Trophoblast cell (in vitro differentiated cells and primary cell): ENCODE measurements at regions not wholly inside any gene's neighbourhood (a gene's known extent, or its start where the extent isn't known, plus 50 kb on each side); places are given as distances from the start of the nearest gene placed in this dataset.

Experiments used
- DNase-seq, 2 donors: peaks; one replicate each; pipeline ENCODE4 v3.0.0-alpha.2; 2016
- H2AFZ ChIP-seq: 2 replicates; pipeline ENCODE4 v1.6.1; 2013; ENCODE audit warnings: low read length, moderate library complexity, mild to moderate bottlenecking; ENCODE audit not compliant: insufficient read depth, poor library complexity
- H2AK5ac ChIP-seq: 2 replicates; pipeline ENCODE4 v1.6.1; 2013; ENCODE audit warnings: mild to moderate bottlenecking, low read length
- H2BK120ac ChIP-seq: 2 replicates; pipeline ENCODE4 v1.6.1; 2013; ENCODE audit warnings: low read length, mild to moderate bottlenecking, moderate library complexity; ENCODE audit not compliant: insufficient read depth, poor library complexity
- H2BK12ac ChIP-seq: 2 replicates; pipeline ENCODE4 v1.6.1; 2013; ENCODE audit warnings: mild to moderate bottlenecking, low read length, moderate library complexity
- H2BK5ac ChIP-seq: 2 replicates; pipeline ENCODE4 v1.6.1; 2013; ENCODE audit warnings: low read length, low read depth, moderate library complexity, mild to moderate bottlenecking; ENCODE audit not compliant: poor library complexity
- H3K14ac ChIP-seq: 2 replicates; pipeline ENCODE4 v1.6.1; 2013; ENCODE audit warnings: mild to moderate bottlenecking, low read length
- H3K18ac ChIP-seq: 2 replicates; pipeline ENCODE4 v1.6.1; 2013; ENCODE audit warnings: mild to moderate bottlenecking, low read length
- H3K23ac ChIP-seq: 2 replicates; pipeline ENCODE4 v1.6.1; 2013; ENCODE audit warnings: low read length
- H3K27ac ChIP-seq: 2 replicates; pipeline ENCODE4 v1.5.1; 2013; ENCODE audit warnings: low read depth, mild to moderate bottlenecking, inconsistent platforms, low read length, moderate library complexity
- H3K27me3 ChIP-seq: 2 replicates; pipeline ENCODE4 v1.6.1; 2013; ENCODE audit warnings: inconsistent platforms, mild to moderate bottlenecking, low read length, moderate library complexity; ENCODE audit not compliant: insufficient read depth
- H3K36me3 ChIP-seq, 2 experiments: 1 replicate in 1 of 2; 2 replicates in 1 of 2; pipeline ENCODE4 v1.6.1; 2013; ENCODE audit warnings: low read length in 2 of 2, mild to moderate bottlenecking in 2 of 2, moderate library complexity in 1 of 2; ENCODE audit not compliant: insufficient read depth in 2 of 2, control insufficient read depth in 1 of 2
- H3K4ac ChIP-seq: 2 replicates; pipeline ENCODE4 v1.6.1; 2013; ENCODE audit warnings: low read depth, mild to moderate bottlenecking, low read length, moderate library complexity
- H3K4me1 ChIP-seq, 2 experiments: 1 replicate in 1 of 2; 2 replicates in 1 of 2; pipeline ENCODE4 v1.6.1; 2013; ENCODE audit warnings: low read length in 2 of 2, mild to moderate bottlenecking in 2 of 2, moderate library complexity in 1 of 2; ENCODE audit not compliant: insufficient read depth in 2 of 2, control insufficient read depth in 1 of 2
- H3K4me2 ChIP-seq: 2 replicates; pipeline ENCODE4 v1.6.1; 2013; ENCODE audit warnings: inconsistent platforms, mild to moderate bottlenecking, low read length, moderate library complexity
- H3K4me3 ChIP-seq: 2 replicates; pipeline ENCODE4 v1.5.1; 2013; ENCODE audit warnings: mild to moderate bottlenecking, low read depth, low read length, inconsistent platforms
- H3K79me1 ChIP-seq: one replicate; pipeline ENCODE4 v1.6.1; 2013; ENCODE audit warnings: low read length
- H3K79me2 ChIP-seq: 2 replicates; pipeline ENCODE4 v1.6.1; 2013; ENCODE audit warnings: low read length, mild to moderate bottlenecking; ENCODE audit not compliant: control insufficient read depth, insufficient read depth, poor library complexity
- H3K9ac ChIP-seq: 2 replicates; pipeline ENCODE4 v1.6.1; 2013; ENCODE audit warnings: mild to moderate bottlenecking, low read length
- H3K9me3 ChIP-seq: 2 replicates; pipeline ENCODE4 v1.6.1; 2013; ENCODE audit warnings: low read depth, mild to moderate bottlenecking, control low read depth, inconsistent platforms, low read length; ENCODE audit not compliant: insufficient read depth
- H4K12ac ChIP-seq: 2 replicates; pipeline ENCODE4 v1.6.1; 2013; ENCODE audit warnings: low read depth, mild to moderate bottlenecking, low read length, moderate library complexity
- H4K8ac ChIP-seq: 2 replicates; pipeline ENCODE4 v1.6.1; 2013; ENCODE audit warnings: low read depth, mild to moderate bottlenecking, low read length, moderate library complexity
- H4K91ac ChIP-seq: one replicate; pipeline ENCODE4 v1.6.1; 2013; ENCODE audit warnings: low read depth, mild to moderate bottlenecking, low read length, moderate library complexity
- WGBS: extraction: QIAGEN DNeasy Blood & Tissue Kit; methylation state at CpG from one replicate; pipeline ENCODE4 v1.1.7; 2013; ENCODE audit warnings: missing lambda C conversion rate; ENCODE audit not compliant: insufficient read length, insufficient coverage; ENCODE audit errors: extremely low coverage; 5-methylcytosine and 5-hydroxymethylcytosine counted together

GRCh38 chr1:116273042-116273783, 99.8 kb upstream of the ATP1A1 start:
- Histone ChIP-seq H3K4me3 (no peak overlapping the region), H2BK12ac (no peak overlapping the region), H3K4me1 (no peaks in the 10 kb centered on the region), H2BK120ac (no peak overlapping the region), H3K18ac (no peak overlapping the region), H3K27me3 (no peaks in the 10 kb centered on the region), H3K4ac (no peak overlapping the region), H2BK5ac (no peak overlapping the region), H3K9me3 (peaks cover 1% of the 10 kb centered on the region), H3K27ac (no peak overlapping the region), H3K4me2 (no peak overlapping the region), H3K36me3 (no peaks in the 10 kb centered on the region), H4K12ac (no peak overlapping the region), H3K79me2 (no peaks in the 10 kb centered on the region), H2AFZ (no peak overlapping the region), H3K14ac (no peak overlapping the region), H3K9ac (no peak overlapping the region), H3K23ac (no peak overlapping the region), H3K79me1 (no peaks in the 10 kb centered on the region), H4K8ac (no peak overlapping the region), H4K91ac (no peak overlapping the region), H2AK5ac (no peak overlapping the region)
- no peak for DNase-seq
- no CpG with 5 or more reads among the region's 8 CpGs for WGBS

GRCh38 chr1:116276532-116276931, 96.5 kb upstream of the ATP1A1 start:
- H3K9ac ChIP-seq, result no peak overlapping the region
- no peak overlapping the region for H3K23ac ChIP-seq
- no peak overlapping the region for H3K4me3 ChIP-seq
- H2BK120ac ChIP-seq, result no peak overlapping the region
- H3K36me3 ChIP-seq, result no peaks in the 10 kb centered on the region
- WGBS, result no CpG with 5 or more reads among the region's 7 CpGs
- no peaks in the 10 kb centered on the region for H3K79me1 ChIP-seq
- H4K8ac ChIP-seq, result no peak overlapping the region
- no peak overlapping the region for H3K4me2 ChIP-seq
- no peak overlapping the region for H2BK5ac ChIP-seq
- H3K27ac ChIP-seq, result no peak overlapping the region
- no peaks in the 10 kb centered on the region for H3K79me2 ChIP-seq
- no peak overlapping the region for H2AK5ac ChIP-seq
- H4K91ac ChIP-seq, result no peak overlapping the region
- H3K4ac ChIP-seq, result no peak overlapping the region
- no peaks in the 10 kb centered on the region for H3K27me3 ChIP-seq
- H3K4me1 ChIP-seq, result no peaks in the 10 kb centered on the region
- H3K9me3 ChIP-seq, result peaks cover 1% of the 10 kb centered on the region
- H4K12ac ChIP-seq, result no peak overlapping the region
- H3K14ac ChIP-seq, result no peak overlapping the region
- no peak overlapping the region for H3K18ac ChIP-seq
- no peak for DNase-seq
- H2AFZ ChIP-seq, result no peak overlapping the region
- no peak overlapping the region for H2BK12ac ChIP-seq

DNA sequence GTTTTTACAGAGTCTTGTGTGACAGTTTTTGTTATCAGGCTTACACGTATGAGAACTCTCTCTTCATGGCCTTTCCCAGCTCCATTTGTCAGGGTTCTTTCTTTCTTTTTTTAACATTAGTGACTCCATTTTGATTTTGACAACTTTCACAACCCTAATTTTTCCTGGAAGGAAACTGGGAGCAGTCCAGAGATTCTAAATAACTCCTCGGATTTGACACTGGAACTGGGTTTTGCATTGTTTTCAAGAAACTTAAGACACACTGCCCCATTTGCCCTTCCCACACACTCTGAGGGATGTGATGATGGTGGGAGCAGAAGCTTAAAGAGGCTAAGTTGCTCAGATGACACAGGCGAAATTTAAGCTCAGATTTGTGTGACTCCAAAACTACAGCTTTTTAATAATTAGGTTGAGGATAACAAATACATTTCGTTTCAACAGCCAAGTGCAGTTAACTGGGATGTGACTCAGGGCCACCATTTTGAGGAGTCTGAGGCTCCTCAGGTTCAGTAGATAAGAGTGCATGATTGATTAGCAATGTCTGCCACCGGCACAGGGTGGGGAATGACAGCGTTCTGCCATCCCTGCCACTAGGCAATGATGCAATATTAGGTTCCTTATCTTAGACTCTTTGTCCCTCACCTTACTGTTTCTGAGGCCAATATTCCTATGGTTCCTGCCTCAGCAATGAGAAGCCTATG, 95.1 kb upstream of the ATP1A1 start:
- Histone ChIP-seq H3K4me1 (no peaks in the 10 kb centered on the region), H2BK12ac (no peak overlapping the region), H3K23ac (no peak overlapping the region), H3K79me1 (no peaks in the 10 kb centered on the region), H2AK5ac (no peak overlapping the region), H4K12ac (no peak overlapping the region), H2BK5ac (no peak overlapping the region), H2BK120ac (no peak overlapping the region), H3K27ac (no peak overlapping the region), H4K91ac (no peak overlapping the region), H3K18ac (no peak overlapping the region), H3K9ac (no peak overlapping the region), H3K79me2 (no peaks in the 10 kb centered on the region), H4K8ac (no peak overlapping the region), H3K4ac (no peak overlapping the region), H3K14ac (no peak overlapping the region), H2AFZ (no peak overlapping the region), H3K4me3 (no peak overlapping the region), H3K4me2 (no peak overlapping the region), H3K27me3 (no peaks in the 10 kb centered on the region), H3K36me3 (no peaks in the 10 kb centered on the region), H3K9me3 (peaks cover 1% of the 10 kb centered on the region)
- no CpG with 5 or more reads among the region's 6 CpGs for WGBS
- no peak for DNase-seq

- Histone ChIP-seq H2BK12ac (no peak overlapping the region), H3K4me1 (no peaks in the 10 kb centered on the region), H3K23ac (no peak overlapping the region), H3K18ac (no peak overlapping the region), H3K4me3 (no peak overlapping the region), H3K4ac (no peak overlapping the region), H2BK5ac (no peak overlapping the region), H3K27me3 (no peaks in the 10 kb centered on the region), H3K4me2 (no peak overlapping the region), H2AFZ (no peak overlapping the region), H4K91ac (no peak overlapping the region), H3K27ac (no peak overlapping the region), H3K79me2 (no peaks in the 10 kb centered on the region), H3K36me3 (no peaks in the 10 kb centered on the region), H3K9ac (no peak overlapping the region), H3K14ac (no peak overlapping the region), H3K79me1 (no peaks in the 10 kb centered on the region), H2AK5ac (no peak overlapping the region), H4K8ac (no peak overlapping the region), H4K12ac (no peak overlapping the region), H2BK120ac (no peak overlapping the region), H3K9me3 (peaks cover 1% of the 10 kb centered on the region)
- no peak for DNase-seq
- no CpG with 5 or more reads among the region's 6 CpGs for WGBS
Measured at GRCh38 chr1:116278541-116278866, 94.5 kb upstream of the ATP1A1 start.
